CD14-positive monocyte (primary cell): ENCODE measurements at regions not wholly inside any gene's neighbourhood (a gene's known extent, or its start where the extent isn't known, plus 50 kb on each side); places are given as distances from the start of the nearest gene placed in this dataset.

Experiments
- DNase-seq, 3 donors: peaks; one replicate each; pipeline ENCODE4 v3.0.0-alpha.2; 2011 to 2022
- H2AFZ ChIP-seq: 2 replicates; pipeline ENCODE4 v1.6.0; 2012; ENCODE audit warnings: mild to moderate bottlenecking, low read depth, low read length, inconsistent platforms; ENCODE audit not compliant: insufficient read depth, poor library complexity, severe bottlenecking
- H3K27ac ChIP-seq, 2 donors: 1 replicate in 1 of 2; 2 replicates in 1 of 2; pipeline ENCODE4 v1.5.1; 2012 to 2013; ENCODE audit warnings: low read length in 2 of 2, control low read depth in 1 of 2, inconsistent platforms in 1 of 2, low read depth in 1 of 2, mild to moderate bottlenecking in 1 of 2
- H3K27me3 ChIP-seq, 2 donors: one replicate each; pipeline versions ENCODE4 v1.6.0 to v1.6.1; 2011 to 2013; ENCODE audit warnings: low read length in 2 of 2; ENCODE audit not compliant: control insufficient read depth in 2 of 2, insufficient read depth in 2 of 2
- H3K36me3 ChIP-seq, 2 donors: replicated peaks in 1 of 2; 1 replicate in 1 of 2; 2 replicates in 1 of 2; pipeline versions ENCODE4 v1.5.1 to v1.6.1; 2012 to 2013; ENCODE audit warnings: low read length in 2 of 2, control low read depth in 1 of 2, inconsistent platforms in 1 of 2, mild to moderate bottlenecking in 1 of 2; ENCODE audit not compliant: insufficient read depth in 2 of 2, control insufficient read depth in 1 of 2
- H3K4me1 ChIP-seq, 2 donors: 1 replicate in 1 of 2; 2 replicates in 1 of 2; pipeline versions ENCODE4 v1.5.1 to v1.6.1; 2012 to 2013; ENCODE audit warnings: low read length in 2 of 2, control low read depth in 1 of 2, inconsistent platforms in 1 of 2, mild to moderate bottlenecking in 1 of 2, moderate library complexity in 1 of 2; ENCODE audit not compliant: insufficient read depth in 2 of 2, control insufficient read depth in 1 of 2
- H3K4me2 ChIP-seq: replicated peaks from 2 replicates; pipeline ENCODE3; 2012; ENCODE audit warnings: low read length, moderate library complexity, mild to moderate bottlenecking; ENCODE audit not compliant: poor library complexity, severe bottlenecking; ENCODE audit errors: extremely low read depth
- H3K4me3 ChIP-seq, 3 experiments: fragments of 200-600 bp in 1 of 3; sonication (generic) in 1 of 3; replicated peaks in 1 of 3; 1 replicate in 2 of 3; 2 replicates in 1 of 3; pipeline ENCODE4 v1.5.1; 2011 to 2013; ENCODE audit warnings: low read length in 3 of 3, mild to moderate bottlenecking in 3 of 3, control low read depth in 2 of 3, low read depth in 2 of 3, inconsistent platforms in 1 of 3, moderate library complexity in 1 of 3
- H3K79me2 ChIP-seq: 2 replicates; pipeline ENCODE4 v1.6.0; 2012; ENCODE audit warnings: mild to moderate bottlenecking, control low read depth, inconsistent platforms, low read length, moderate library complexity; ENCODE audit not compliant: insufficient read depth
- H3K9ac ChIP-seq: 2 replicates; pipeline ENCODE4 v1.6.0; 2017; ENCODE audit warnings: low read length, mild to moderate bottlenecking; ENCODE audit not compliant: insufficient read depth, poor library complexity, severe bottlenecking
- H3K9me3 ChIP-seq, 2 donors: replicated peaks in 1 of 2; 1 replicate in 1 of 2; 2 replicates in 1 of 2; pipeline versions ENCODE4 v1.5.1 to v1.6.1; 2012 to 2013; ENCODE audit warnings: low read length in 2 of 2, control low read depth in 1 of 2; ENCODE audit not compliant: control insufficient read depth in 1 of 2, insufficient read depth in 1 of 2
- H4K20me1 ChIP-seq: 2 replicates; pipeline ENCODE4 v1.6.0; 2012; ENCODE audit warnings: mild to moderate bottlenecking, low read length, control low read depth, moderate library complexity; ENCODE audit not compliant: insufficient read depth
- H3K27ac Mint-ChIP-seq, 7 donors: one replicate each; pipeline ENCODE4 v1.8.0; 2020; ENCODE audit warnings: mild to moderate bottlenecking in 7 of 7, mixed read lengths in 7 of 7, moderate library complexity in 6 of 7, inconsistent platforms in 2 of 7
- H3K27me3 Mint-ChIP-seq, 3 donors: one replicate each; pipeline ENCODE4 v1.8.0; 2021 to 2022; ENCODE audit warnings: low read depth in 3 of 3, mild to moderate bottlenecking in 3 of 3, mixed read lengths in 3 of 3, moderate library complexity in 3 of 3, inconsistent platforms in 1 of 3
- H3K36me3 Mint-ChIP-seq, 2 donors: one replicate each; pipeline ENCODE4 v1.8.0; 2020; ENCODE audit warnings: mixed read lengths in 2 of 2, inconsistent platforms in 1 of 2, mild to moderate bottlenecking in 1 of 2
- H3K4me1 Mint-ChIP-seq: one replicate; pipeline ENCODE4 v1.8.0; 2020; ENCODE audit warnings: mild to moderate bottlenecking, mixed read lengths
- H3K4me3 Mint-ChIP-seq, 2 donors: one replicate each; pipeline ENCODE4 v1.8.0; 2020; ENCODE audit warnings: mild to moderate bottlenecking in 2 of 2, mixed read lengths in 2 of 2, moderate library complexity in 1 of 2
- H3K9me3 Mint-ChIP-seq, 7 donors: one replicate each; pipeline ENCODE4 v1.8.0; 2020 to 2022; ENCODE audit warnings: mixed read lengths in 7 of 7, mild to moderate bottlenecking in 6 of 7, moderate library complexity in 6 of 7, inconsistent platforms in 2 of 7
- CTCF ChIP-seq: fragments of 200-600 bp; IDR thresholded peaks from one replicate; pipeline ENCODE4 v1.8.0; 2022; ENCODE audit warnings: antibody characterized with exemption, mild to moderate bottlenecking
- WGBS: methylation state at CpG from one replicate; pipeline ENCODE4 v1.1.5; 2013; ENCODE audit warnings: missing lambda C conversion rate; ENCODE audit not compliant: insufficient coverage; 5-methylcytosine and 5-hydroxymethylcytosine counted together
- intact Hi-C, 2 donors: fragments of 100-400 bp; cut with micrococcal nuclease; formaldehyde crosslinking; loops; one replicate each; pipeline versions ENCODE4 v1.15.0 to v1.15.1; 2023

GRCh38 chr17:13909901-13910519, 159.3 kb upstream of the COX10 start:
- H3K9me3 Mint-ChIP-seq: peaks cover 2 to 12% (median 7%) of the 10 kb centered on the region in 7 donors
- WGBS: 100% methylated on average over 10 of the region's 11 CpGs
- Histone ChIP-seq H3K36me3 (no peaks in the 10 kb centered on the region), H3K9ac (no peak overlapping the region), H3K27ac (no peak overlapping the region), H3K9me3 (no peaks in the 10 kb centered on the region), H3K27me3 (no peaks in the 10 kb centered on the region), H2AFZ (no peak overlapping the region), H3K4me3 (no peak overlapping the region), H3K79me2 (no peaks in the 10 kb centered on the region), H4K20me1 (no peaks in the 10 kb centered on the region), H3K4me2 (no peak overlapping the region), H3K4me1 (no peaks in the 10 kb centered on the region)
- no peaks in the 10 kb centered on the region for H3K4me1 Mint-ChIP-seq
- intact Hi-C loops: no loop called here
- H3K36me3 Mint-ChIP-seq: no peaks in the 10 kb centered on the region
- TF ChIP-seq CTCF: no peak
- no peak for DNase-seq
- H3K4me3 Mint-ChIP-seq: no peak overlapping the region
- H3K27me3 Mint-ChIP-seq: peaks cover 0 to 2% (median 1%) of the 10 kb centered on the region in 3 donors
- no peak overlapping the region for H3K27ac Mint-ChIP-seq

- Histone ChIP-seq H2AFZ (no peak overlapping the region), H3K27me3 (no peaks in the 10 kb centered on the region), H3K79me2 (no peaks in the 10 kb centered on the region), H3K9me3 (no peaks in the 10 kb centered on the region), H4K20me1 (no peaks in the 10 kb centered on the region), H3K9ac (no peak overlapping the region), H3K4me1 (peaks cover 47 to 48% of the 10 kb centered on the region in 2 donors), H3K4me2 (peak overlapping the region; percentile 21), H3K36me3 (no peaks in the 10 kb centered on the region), H3K27ac (peak overlapping the region in 1 of 2 donors; percentile 68), H3K4me3 (peak overlapping the region in 1 of 3 experiments; percentile 31)
- Mint-ChIP-seq H3K27me3 (peaks cover 0 to 2% (median 1%) of the 10 kb centered on the region in 3 donors), H3K36me3 (no peaks in the 10 kb centered on the region), H3K4me1 (peaks cover 40% of the 10 kb centered on the region), H3K4me3 (peak overlapping the region in 1 of 2 donors; percentile 21), H3K27ac (peak overlapping the region; percentile 22 to 84 (median 75)), H3K9me3 (peaks cover under 1 to 7% (median 4%) of the 10 kb centered on the region in 7 donors)
- no peak for TF ChIP-seq CTCF
- intact Hi-C loops: no loop called here
- peak; percentile 18 to 64 (median 29) for DNase-seq
These were observed 151.7 kb upstream of the COX10 start for GRCh38 chr17:13917634-13918033.
